ENCODE measurements at regions not wholly inside any gene's neighbourhood (a gene's known extent, or its start where the extent isn't known, plus 50 kb on each side); places are given as distances from the start of the nearest gene placed in this dataset.

DNA sequence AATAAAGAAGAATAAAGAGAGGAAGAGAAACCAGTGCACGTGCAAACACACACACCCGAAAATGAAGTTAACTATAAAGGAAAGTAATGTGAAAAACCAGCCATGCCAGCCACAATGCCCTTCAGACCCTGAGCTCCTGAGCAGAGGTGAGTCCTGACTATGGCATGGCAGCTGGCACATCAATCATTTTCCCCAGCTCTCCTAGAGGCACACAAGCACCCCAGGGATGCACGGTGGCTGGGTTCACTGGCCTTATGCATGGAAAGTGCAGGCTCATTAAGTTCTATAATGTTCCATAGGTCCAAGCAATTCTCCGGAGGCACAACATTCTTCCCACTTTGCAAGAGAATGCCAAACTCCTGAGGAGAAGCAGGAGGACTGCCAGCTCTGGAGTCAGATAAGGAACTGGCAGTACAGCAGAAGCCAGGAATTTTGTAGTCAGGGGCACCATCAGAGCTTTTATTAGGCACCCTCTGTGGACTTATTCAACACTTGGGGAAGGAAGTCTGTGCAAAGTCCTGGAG is 175.0 kb upstream of the PRDM1 start:
- H3K27ac ChIP-seq: no peak overlapping the region
- TF ChIP-seq POLR2A (IDR thresholded peaks at IDR 0.05): no peak
- TF ChIP-seq, protein P1, sequence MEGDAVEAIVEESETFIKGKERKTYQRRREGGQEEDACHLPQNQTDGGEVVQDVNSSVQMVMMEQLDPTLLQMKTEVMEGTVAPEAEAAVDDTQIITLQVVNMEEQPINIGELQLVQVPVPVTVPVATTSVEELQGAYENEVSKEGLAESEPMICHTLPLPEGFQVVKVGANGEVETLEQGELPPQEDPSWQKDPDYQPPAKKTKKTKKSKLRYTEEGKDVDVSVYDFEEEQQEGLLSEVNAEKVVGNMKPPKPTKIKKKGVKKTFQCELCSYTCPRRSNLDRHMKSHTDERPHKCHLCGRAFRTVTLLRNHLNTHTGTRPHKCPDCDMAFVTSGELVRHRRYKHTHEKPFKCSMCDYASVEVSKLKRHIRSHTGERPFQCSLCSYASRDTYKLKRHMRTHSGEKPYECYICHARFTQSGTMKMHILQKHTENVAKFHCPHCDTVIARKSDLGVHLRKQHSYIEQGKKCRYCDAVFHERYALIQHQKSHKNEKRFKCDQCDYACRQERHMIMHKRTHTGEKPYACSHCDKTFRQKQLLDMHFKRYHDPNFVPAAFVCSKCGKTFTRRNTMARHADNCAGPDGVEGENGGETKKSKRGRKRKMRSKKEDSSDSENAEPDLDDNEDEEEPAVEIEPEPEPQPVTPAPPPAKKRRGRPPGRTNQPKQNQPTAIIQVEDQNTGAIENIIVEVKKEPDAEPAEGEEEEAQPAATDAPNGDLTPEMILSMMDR (IDR thresholded peaks at IDR 0.05): no peak
- peak; percentile 30 for ATAC-seq
- no peak overlapping the region for H3K4me3 ChIP-seq
- DNase-seq: peak; percentile 19 to 61 (median 24)
- no peaks in the 10 kb centered on the region for H3K4me1 ChIP-seq
- intact Hi-C loops (cut with DNase I): no loop called here
- H3K9me3 ChIP-seq: no peaks in the 10 kb centered on the region
- WGBS, 2 donors: 37 to 48% methylated on average over 4 of the region's 4 CpGs
- no peaks in the 10 kb centered on the region for H3K36me3 ChIP-seq (replicated peaks in 1 of 2; ENCODE audit: insufficient read depth in 1 of 2, low read depth in 2 of 2)
- H3K27me3 ChIP-seq: no peaks in the 10 kb centered on the region

DNA sequence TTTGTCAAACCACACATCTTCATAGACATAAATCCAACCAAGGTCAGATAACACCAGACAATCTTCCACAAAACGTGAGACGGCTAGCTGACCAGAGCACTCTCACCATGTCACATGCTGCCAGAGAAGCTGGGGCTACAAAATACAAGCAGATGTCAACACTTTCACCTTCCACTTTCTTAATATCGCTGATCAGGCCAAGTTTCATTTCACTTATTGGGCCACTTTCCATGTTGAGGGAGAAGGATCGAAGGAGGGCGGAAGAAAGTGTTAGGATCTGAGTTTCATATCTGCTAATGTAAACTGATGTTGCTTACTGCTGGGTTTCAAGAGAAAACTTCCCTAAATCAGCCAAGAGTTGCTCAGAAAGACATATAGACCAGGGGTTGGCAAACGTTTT is 177.0 kb upstream of the PRDM1 start:
- no peak for ATAC-seq
- H3K4me1 ChIP-seq: no peaks in the 10 kb centered on the region
- no peak for TF ChIP-seq POLR2A (IDR thresholded peaks at IDR 0.05)
- TF ChIP-seq, protein P1 (IDR thresholded peaks at IDR 0.05): no peak

DNA sequence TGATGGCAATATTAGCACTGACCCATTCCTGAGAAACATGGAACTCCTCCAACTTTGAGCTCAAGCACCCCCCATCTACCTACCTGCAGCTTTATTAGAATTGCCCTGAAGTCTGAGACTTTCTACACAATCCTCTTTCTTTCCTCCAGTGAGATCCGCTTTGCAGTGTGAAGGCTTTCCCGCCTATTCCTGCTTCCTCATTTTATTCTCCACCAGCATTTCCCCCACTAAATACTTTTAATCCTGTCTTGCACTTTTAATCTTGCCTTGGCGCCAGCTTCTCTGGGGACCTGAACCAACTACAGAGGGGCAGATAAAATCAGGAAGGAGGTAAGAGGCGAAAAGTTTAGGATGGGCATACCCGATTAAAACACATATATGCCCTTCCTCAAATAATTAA is 178.1 kb upstream of the PRDM1 start:
- intact Hi-C loops (cut with DNase I): no loop called here
- H3K4me1 ChIP-seq: no peaks in the 10 kb centered on the region
- no peak overlapping the region for H3K27ac ChIP-seq
- no peak for TF ChIP-seq POLR2A (IDR thresholded peaks at IDR 0.05)
- TF ChIP-seq, protein P1 (IDR thresholded peaks at IDR 0.05): no peak
- WGBS, 2 donors: 83 to 93% methylated on average over 5 of the region's 5 CpGs
- no peak overlapping the region for H3K4me3 ChIP-seq
- no peaks in the 10 kb centered on the region for H3K27me3 ChIP-seq
- no peak for ATAC-seq
- H3K9me3 ChIP-seq: no peaks in the 10 kb centered on the region
- no peak for DNase-seq
- no peaks in the 10 kb centered on the region for H3K36me3 ChIP-seq (replicated peaks in 1 of 2; ENCODE audit: insufficient read depth in 1 of 2, low read depth in 2 of 2)

More for the DNA sequence above, 177.0 kb upstream of the PRDM1 start:
- DNase-seq: peak in 1 of 4 donors; percentile 36
- Histone ChIP-seq H3K4me3 (no peak overlapping the region), H3K27me3 (no peaks in the 10 kb centered on the region), H3K27ac (no peak overlapping the region), H3K9me3 (no peaks in the 10 kb centered on the region), H3K36me3 (replicated peaks in 1 of 2; ENCODE audit: insufficient read depth in 1 of 2, low read depth in 2 of 2) (no peaks in the 10 kb centered on the region)
- 66 to 82% methylated on average over 6 of the region's 6 CpGs for WGBS, 2 donors
- intact Hi-C loops (cut with DNase I): no loop called here

DNA sequence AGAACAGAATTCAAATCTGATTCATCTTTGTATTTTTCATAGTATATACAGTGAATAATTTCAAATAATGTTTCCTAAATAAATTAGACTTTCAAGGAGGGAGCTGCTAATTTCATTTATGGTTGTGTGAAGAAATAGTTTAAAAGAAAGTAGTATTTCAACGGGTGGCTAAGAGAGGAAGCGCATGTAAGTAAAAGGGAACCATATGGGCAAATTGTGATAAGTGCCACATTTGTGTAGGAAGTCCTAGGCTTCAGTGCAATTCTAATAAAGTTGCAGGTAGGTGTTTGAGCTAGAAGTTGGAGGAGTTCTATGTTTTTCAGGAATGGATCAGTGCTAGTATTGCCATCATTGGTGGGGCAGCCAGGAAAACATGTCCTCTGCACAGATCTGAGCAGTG is 178.8 kb upstream of the PRDM1 start:
- Histone ChIP-seq H3K36me3 (replicated peaks in 1 of 2; ENCODE audit: insufficient read depth in 1 of 2, low read depth in 2 of 2) (no peaks in the 10 kb centered on the region), H3K9me3 (no peaks in the 10 kb centered on the region), H3K27me3 (no peaks in the 10 kb centered on the region), H3K4me3 (no peak overlapping the region), H3K27ac (no peak overlapping the region), H3K4me1 (no peaks in the 10 kb centered on the region)
- DNase-seq (no peak), ATAC-seq (no peak)
- 75 to 88% methylated on average over 2 of the region's 2 CpGs for WGBS, 2 donors
- intact Hi-C loops (cut with DNase I): no loop called here
- TF ChIP-seq POLR2A (IDR thresholded peaks at IDR 0.05): no peak
- TF ChIP-seq, protein P1 (IDR thresholded peaks at IDR 0.05): no peak

DNA sequence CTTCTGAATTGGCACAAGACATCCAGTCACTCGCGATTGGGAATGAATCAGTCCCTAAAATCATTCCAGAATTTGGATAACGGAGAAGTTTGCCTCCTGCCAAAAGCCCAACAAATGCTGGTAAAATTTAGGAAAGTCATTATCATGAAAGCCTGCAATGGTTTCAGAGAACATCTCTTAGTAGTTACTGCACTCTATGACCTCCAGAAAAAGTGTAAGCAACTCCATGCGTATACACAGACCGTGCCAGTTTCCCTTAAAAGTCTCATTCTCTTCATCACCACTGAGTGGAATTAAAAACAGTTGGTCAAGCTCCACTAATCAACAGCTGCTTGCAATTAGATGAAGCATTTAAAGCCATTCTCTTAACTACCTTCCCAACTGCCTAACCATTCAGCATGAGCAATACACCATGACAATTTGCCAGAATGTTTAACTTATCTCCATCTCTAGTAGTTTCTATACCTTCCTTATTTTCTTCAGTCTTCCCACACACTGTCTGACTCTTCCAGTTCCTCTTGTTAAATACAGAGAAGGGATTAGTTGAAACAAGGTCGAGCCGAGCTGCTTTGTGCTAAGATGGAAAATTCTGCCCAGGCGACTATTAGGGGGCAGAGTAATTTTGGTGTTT is 183.6 kb upstream of the PRDM1 start:
- no peak for ATAC-seq
- intact Hi-C loops (cut with DNase I): no loop called here
- 73 to 75% methylated on average over 8 of the region's 8 CpGs for WGBS, 2 donors
- no peaks in the 10 kb centered on the region for H3K4me1 ChIP-seq
- no peaks in the 10 kb centered on the region for H3K9me3 ChIP-seq
- no peak overlapping the region for H3K4me3 ChIP-seq
- H3K27me3 ChIP-seq: no peaks in the 10 kb centered on the region
- no peak for TF ChIP-seq POLR2A (IDR thresholded peaks at IDR 0.05)
- TF ChIP-seq, protein P1 (IDR thresholded peaks at IDR 0.05): no peak
- no peak overlapping the region for H3K27ac ChIP-seq
- no peak for DNase-seq
- H3K36me3 ChIP-seq (replicated peaks in 1 of 2; ENCODE audit: insufficient read depth in 1 of 2, low read depth in 2 of 2): no peaks in the 10 kb centered on the region

Measured in body of pancreas (tissue), 4 donors.